Activated CD4-positive, alpha-beta T cell treated with anti-CD3 and anti-CD28 coated beads, Interleukin-2, amount 50 U/mL, for 1 hour (primary cell): ENCODE measurements at regions not wholly inside any gene's neighbourhood (a gene's known extent, or its start where the extent isn't known, plus 50 kb on each side); places are given as distances from the start of the nearest gene placed in this dataset.

ENCODE experiments used
- DNase-seq: peaks from one replicate; pipeline ENCODE4 v3.0.0-alpha.2; 2020

DNA sequence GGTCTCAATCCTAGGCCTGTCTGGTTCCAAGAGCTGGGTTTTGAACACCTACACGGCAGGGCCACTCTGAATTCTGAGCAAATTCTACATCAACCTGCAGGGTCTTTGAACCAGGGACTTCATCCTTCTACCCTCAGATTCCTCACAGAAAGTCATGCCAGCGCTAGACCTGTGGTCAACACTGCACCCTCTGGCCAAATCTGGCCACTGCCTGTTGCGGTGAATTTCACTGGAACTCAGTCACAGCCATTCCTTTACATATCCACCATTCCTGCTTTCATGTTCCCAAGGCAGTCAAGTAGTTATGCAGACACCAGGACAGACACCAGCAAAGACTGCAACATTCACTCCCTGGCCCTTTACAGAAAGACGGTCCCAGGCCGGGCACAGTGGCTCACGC, 144.6 kb downstream of the C16orf95 start:
- no peak for DNase-seq

DNA sequence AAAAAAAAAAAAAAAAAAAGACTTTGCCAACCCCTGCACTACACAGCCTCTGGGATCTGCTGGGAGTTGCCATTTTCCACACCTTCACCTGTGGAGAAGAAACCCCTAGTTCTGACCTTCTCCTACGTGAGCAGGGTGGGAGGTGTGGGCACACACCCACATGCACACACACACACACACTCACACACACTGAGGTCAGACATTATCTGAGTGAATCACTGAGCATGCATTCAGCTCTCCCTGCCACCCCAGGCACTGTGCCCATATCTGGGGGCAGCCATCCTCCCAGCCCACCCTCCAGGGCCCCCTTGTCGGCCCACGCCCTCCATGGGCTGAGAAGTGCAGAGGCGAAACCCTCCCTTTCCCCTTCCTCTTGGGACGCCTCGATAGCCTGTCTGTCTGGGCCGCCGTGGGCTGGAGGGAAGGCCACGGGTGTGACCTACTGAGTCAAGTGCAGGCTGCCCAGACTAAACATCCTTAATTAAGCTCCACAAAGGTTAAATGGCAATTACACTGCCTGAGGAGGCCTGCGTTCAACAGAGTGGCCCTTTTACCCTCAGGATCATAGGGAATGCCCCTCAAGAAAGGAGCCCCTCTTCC, 143.8 kb downstream of the C16orf95 start:
- no peak for DNase-seq

DNA sequence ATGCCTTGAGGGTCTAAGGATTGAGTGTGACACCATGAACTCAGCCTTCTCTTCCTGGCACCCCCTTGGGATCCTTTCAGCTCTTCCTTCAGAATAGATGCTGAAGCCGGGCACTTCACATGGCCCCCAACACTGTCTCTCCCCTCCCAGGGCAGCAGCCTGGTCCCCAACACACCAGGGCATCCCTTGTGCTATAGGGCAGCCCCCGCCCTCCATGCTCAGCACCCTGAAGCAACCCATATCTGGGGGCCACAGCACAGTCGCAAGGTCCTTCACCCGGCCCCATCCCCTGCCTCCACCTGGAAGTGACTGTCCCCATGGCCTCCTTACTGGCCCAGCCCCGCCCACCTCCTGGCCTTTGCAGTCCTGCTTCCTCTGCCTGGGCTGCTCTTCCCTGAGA, 143.1 kb downstream of the C16orf95 start:
- DNase-seq: no peak

DNA sequence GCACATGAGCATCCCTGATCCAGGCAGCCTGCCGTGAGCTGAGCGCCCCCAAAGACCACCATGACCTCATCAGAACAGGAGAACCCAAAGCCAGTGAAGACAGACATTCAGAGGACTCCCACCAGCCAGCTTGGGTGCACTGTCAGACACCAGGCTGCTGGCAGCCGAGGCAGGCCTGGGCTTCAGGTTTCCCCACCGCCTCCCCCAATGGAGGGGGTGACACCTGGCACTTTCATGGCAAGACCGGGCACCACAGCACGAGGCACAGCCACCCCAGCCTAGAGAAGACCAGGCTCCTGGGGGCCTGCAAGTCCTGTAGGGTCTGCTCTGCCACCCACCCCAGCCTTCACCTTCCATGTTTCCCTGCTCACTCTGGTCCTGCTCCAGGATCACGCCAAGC, 140.5 kb downstream of the C16orf95 start:
- no peak for DNase-seq

DNA sequence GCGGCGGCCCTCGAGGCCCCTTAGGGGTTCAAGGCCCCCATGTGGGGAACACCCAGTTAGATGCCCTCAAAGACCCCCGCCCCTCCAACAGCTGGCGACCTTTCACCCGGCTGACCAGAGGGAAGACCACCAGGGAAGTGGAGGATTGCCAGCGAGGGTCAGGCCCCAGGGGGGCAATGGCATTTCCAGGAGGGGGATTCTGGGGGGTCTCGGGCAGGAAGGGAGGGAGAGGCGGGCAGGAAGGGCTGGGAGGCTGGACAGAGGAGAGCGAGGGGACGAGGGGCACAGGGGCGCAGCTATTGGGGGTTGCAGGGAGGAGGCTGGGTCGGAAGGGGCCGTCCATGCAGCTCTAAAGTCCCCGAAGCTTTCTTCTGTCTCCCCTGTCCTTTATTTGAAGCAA, 139.5 kb downstream of the C16orf95 start:
- no peak for DNase-seq

DNA sequence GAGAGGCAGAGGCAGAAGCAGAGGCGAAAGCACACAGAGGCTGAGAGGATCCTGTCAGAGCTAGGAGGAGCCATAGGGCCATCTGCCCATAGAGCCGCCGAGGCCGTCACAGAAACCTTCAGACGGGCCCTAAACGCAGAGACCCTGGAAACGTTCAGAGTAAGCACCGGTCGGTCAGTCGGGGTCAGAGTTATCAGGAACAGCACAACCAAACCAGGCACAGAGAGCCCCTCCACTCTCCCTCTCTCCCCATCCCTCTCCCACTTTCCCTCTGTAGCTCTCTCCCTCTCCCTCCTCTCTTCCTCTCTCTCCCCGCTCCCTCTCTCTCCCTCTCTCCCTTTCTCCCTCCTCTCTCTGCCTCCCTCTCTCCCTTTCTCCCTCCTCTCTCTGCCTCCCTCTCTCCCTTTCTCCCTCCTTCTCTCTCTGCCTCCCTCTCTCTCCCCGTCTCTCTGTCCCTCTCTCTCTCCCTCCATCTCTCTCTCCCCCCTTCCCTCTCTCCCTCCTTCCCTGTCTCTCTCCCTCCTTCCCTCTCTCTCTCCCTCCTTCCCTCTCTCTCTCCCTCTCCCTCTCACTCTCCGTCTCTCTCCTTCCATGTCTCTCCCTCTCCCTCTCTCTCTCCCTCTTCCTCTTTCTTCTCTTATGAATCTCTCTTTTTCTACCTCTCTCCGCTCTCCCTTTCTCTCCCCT, 138.9 kb downstream of the C16orf95 start:
- DNase-seq: no peak

DNA sequence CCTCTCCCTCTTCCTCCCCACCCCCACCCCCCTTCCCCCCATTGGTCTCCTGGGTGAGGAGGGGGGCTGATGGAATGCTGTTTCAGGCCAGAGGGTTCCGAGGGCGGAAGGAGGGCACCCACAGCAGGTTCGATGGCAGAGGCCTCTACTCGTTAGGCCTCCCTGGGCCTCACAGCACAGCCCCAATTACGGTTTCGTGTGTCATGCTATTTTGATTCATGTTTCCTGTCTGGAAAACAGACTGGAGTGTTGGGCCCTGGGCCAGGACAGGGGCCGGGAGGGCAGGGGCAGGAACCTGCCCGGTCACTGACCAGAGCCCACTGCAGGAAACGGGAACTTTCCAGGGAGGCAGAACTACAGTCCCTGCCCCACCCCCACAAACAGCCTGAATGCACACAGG, 138.2 kb downstream of the C16orf95 start:
- DNase-seq: no peak

DNA sequence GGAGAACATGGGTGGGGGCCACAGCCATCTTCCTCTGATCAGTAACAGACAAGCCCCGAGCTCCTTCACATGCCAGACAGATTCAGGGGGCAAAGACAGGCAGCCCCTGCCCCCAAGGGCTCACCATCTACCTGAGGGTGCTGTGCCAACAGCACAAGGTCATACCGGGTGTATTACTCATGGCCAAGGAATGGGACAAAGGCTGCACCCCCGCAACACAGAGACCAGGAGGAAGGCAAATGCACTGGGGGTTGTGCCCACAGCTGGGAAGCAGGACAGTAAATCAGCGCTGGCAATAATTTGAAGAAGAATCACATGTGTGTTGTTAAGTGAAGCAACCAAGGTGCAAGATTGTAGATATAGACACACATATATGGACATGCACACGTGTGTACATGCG, 137.1 kb downstream of the C16orf95 start:
- DNase-seq: no peak

DNA sequence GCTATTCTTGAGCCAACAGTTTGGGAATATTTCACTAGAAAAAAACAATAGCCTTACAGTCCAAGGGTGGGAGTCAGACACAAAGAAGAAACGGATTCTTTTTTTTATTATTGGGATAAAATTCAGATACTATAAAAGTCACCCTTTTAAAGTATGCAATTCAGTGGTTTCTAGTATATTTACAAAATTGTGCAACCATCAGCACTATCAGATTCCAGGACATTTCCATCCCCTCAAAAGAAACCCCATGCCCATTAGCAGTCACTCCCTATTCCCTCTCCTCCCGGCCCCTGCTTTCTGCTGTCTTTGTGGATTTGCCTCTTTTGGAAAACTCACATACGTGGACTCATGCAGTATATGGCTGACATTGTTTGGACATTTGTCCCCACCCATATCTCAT, 134.4 kb downstream of the C16orf95 start:
- no peak for DNase-seq

DNA sequence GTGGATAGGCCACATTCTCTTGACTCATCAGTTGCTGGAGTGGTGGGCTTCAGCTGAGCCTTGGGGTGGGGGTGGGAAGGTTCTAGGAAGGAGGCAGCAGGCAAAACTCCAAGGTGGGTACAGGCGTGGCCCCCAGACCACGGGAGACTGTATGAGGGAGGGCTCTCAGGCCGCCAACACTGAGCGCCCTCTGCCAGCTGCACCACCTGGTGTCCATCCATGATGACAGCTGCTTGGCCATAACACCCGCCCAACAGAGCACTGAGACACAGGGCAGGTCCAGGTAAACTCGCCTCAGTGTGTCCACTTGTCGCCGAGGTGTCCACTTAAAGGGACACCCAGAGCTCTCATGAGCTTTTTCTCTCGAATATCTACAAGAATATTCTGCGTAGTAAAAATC, 133.5 kb downstream of the C16orf95 start:
- DNase-seq: no peak

DNA sequence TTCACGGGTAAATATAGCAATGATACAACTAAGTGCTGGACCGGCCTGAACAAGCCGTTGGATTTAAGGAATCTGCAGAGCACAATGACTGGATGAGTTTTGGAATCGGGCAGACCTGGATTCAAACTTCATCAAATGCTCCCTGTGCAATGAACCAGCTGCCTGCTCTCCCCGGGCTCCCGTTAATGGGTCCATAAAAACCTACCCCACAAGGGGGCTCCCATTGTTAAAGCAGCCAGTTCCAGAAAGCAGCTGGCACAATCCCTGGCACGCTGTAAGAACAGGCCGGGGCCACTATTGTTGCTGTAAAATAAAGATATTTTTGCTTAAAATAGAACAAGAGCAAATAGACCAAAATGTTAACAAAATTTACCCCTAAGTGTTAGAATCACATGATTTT, 131.9 kb downstream of the C16orf95 start:
- no peak for DNase-seq

DNA sequence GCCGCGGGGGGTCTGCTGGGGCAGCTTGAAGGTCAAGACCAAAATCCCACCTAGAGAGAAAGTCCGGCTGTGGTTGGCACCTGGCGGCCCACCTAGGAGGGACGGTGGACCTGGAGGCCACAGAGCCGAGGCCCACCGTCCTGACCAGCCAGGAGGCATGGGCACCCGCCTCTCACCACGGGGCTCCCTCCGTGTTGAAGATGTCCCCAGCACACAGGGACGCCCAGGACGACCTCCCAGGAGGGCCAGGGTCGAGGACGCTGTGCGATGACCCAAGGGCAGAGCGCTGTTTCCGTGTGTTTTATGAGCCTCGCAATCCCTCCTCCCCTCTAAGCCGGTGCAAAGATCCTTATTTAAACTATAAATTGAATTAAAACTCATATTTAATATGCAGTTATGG, 131.2 kb downstream of the C16orf95 start:
- DNase-seq: no peak

DNA sequence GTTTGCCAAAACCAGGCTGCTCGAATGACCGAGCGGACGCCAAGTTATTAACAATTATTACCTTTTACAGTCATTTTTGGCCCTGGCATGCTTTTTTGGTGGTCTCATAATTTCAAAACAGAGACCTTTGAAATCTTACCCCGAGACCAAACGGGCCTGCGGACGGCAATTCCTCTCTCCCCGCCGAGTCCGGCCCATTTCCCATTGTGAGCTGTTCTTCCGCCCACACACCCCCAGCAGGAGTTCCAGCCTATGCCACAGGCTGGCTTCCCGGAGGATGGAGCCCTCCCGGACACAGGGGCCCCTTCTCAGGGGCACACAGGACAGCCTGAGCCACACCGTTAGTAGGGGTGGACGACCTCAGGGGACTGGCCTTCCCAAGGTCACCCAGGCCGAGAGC, 130.7 kb downstream of the C16orf95 start:
- no peak for DNase-seq

DNA sequence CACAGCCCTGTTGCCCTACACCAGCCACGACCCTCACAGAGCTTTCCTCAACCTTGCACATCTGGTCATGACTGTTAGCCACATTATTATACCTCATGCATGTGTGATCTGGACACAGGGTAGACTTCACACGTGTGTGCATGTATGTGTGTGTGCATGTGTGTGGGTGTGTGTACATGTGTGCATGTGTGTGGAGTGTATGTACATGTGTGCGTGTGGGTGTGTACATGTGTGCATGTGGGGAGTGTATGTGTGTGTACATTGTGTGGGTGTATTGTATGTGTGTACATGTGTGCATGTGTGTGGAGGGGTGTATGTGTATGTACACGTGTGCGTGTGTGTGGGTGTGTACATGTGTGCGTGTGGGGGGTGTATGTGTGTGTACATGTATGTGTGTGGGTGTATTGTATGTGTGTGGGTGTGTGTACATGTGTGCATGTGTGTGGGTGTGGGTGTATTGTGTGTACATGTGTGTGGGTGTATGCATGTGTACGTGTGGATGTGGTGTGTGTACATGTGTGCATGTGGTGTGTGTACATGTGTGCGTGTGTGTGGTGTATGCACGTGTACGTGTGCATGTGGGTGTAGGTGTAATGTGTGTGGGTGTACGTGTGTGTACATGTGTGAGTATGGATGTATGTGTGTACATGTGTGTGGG, 130.2 kb downstream of the C16orf95 start:
- DNase-seq: no peak

DNA sequence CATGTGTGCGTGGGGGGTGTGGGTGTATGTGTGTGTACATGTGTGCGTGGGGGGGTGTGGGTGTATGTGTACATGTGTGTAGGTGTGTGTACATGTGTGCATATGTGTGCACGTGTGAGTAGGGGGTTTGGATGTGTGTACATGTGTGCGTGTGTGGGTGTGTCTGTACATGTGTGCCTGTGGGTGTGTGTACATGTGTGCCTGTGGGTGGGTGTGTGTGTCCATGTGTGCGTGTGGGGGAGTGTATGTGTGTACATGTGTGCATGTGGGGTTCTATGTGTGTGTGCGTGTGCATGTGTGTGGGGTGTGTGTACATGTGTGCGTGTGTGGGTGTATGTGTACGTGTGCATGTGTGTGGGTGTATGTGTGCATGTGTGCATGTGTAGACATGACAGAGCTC, 129.1 kb downstream of the C16orf95 start:
- DNase-seq: no peak

DNA sequence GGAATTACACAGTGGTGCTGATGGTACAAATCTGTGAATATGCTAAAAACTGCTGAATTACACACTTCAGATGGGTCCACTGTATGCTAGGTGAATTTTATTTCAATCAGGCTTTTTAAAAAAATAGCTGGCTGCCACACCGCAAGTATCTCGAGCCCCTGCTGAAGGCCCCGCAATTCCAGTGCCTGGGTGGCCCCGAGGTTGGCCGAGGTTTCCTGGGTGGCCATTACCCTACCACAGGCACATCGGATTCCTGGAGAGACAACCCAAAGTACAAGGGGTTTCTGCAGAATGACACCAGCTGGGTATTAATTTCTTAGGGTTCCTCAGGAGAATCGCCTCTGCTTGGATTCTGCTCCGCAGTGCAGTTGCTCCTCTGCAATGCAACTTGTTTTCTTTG, 127.8 kb downstream of the C16orf95 start:
- DNase-seq: no peak

DNA sequence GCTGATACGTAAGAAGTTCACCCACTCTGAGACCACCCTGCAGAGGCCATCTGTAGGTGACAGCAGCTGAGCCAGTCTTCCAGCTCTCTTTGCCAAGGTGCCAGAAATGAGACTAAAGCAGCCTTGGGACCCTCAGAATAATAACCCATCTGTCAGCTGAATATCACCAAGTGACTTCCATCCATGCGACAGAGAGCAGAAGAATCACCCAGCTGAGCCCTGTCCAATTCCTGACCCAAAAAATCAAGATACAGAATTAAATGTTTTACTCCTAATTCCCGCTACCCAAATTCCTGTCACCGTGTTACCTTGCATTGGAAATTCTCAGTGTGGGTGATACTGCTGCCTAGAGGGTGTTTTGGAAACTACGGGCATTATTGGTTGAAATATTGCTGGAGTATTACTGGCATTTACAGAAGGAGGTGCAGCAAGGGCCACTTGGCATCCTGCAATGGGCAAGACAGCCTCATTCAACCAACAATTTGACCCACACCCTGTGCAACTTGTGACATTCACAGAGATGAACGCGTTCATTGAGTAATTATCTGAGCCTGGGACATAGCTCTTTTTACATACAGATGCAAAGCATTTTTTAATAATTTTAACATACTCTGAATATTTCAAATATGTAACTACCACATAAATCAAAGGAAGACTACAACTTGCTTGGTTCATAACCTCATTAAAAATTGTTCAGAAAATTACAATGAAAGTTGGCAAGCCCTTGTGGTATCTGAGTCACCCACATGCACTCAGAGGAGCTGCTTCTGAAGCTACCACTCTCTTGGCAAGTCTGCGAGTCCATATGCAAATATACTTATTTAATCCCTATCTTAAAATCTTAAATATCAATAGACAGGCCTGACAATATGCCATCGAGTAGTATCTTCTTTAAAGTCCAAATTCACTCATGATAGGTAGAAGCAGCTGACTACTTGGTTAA, 126.6 kb downstream of the C16orf95 start:
- no peak for DNase-seq

DNA sequence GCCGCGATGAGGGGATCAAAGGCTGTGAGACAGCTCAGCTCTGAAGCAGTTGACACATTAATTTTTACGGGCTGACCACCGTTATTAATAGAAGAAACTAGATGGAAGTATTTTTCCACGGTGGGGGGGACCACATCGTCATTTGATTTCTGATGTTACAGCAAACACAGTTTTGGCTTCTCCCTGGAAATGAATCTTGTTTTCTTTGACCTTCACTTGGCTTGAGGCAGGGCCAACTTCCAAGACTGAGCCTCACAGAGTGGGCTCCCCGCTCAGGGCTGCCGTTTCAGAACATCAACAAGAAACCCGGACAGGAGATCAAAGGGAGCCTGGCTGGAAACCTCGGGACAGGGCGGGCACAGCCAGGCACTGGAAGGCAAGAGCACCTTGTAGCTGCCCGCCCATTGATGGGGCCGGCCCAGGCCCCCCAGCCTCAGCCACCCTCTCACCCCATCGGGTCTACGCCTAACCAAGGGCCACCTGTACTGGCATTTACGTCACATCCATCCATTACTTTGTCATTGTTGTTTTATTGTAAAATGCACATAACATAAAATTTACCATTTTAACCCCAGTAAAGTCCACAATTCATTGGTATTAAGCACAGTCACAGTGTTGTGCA, 124.6 kb downstream of the C16orf95 start:
- DNase-seq: no peak

DNA sequence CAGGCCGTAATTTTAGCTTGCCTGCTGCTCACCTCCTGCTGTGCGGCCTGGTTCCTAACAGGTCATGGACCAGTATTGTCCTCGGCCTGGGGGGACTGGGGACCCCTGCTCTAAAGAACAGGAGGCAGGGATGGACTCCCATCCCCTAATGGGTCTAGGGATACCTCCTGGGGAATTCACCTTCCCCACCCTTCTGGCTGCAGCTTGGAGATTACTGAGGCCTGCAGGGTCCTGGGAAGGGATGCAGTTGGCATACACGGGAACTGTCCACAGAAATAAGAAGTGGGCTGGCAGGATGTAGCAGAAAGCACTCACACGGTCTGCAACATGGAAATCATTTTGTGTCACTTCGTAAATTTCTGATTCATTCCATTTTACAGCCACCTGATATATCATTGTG, 123.0 kb downstream of the C16orf95 start:
- DNase-seq: no peak

DNA sequence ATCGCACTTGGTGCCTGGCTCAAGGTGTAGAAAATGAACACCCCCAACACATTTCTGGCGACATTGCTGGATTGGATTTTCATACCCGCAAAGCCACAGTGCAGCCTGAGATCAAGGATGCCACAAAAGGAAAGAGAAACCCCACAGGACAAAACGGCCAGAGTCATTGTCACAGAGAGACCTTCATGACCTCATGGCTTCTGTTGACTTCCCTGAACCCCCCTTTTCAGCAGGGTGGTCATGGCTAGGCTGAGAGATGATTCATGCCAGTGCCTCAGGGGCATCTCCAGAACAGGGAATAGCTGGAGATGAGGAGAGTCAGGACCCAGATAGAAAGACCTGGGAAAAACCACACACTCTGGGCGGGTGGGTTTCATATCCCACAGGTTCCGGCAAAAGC, 122.0 kb downstream of the C16orf95 start:
- DNase-seq: no peak

DNA sequence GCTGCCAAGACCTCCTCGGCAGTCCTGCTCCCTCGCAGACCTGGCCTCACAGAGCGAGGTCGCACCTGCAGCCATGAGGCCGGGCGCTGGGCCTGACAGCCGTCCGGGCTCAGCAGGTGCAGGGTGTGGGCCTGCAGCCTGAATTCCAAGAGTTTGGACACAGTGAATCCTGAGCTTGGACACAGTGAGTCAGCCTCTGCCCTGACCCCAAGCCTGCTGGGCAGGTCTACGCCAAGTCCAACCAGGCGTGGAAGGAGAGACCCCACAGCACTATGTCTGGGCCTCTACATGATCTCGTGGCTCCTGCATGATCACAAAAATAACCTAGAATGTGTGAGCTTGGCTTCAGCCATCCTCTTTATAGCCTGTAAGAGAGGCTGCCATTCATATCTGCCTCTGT, 121.0 kb downstream of the C16orf95 start:
- no peak for DNase-seq

DNA sequence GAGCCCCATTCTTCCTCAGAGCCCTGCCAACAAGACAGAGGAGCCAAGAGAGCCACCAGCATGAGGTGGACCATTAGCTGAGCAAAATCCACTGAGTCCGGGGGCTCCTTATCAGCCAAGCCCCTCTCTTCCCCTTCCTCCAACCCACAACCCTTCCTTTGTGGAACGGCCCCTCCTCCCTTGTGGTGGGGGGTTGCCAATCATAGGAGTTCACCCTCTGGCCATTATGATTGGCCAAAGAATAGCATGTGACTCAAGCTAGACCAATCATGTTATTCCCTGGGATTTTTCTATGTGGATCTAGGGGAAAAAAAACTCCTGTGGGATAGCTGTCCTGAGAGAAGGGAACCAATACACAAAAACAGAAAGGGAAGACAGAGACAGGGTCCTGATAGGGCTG, 120.5 kb downstream of the C16orf95 start:
- DNase-seq: no peak

DNA sequence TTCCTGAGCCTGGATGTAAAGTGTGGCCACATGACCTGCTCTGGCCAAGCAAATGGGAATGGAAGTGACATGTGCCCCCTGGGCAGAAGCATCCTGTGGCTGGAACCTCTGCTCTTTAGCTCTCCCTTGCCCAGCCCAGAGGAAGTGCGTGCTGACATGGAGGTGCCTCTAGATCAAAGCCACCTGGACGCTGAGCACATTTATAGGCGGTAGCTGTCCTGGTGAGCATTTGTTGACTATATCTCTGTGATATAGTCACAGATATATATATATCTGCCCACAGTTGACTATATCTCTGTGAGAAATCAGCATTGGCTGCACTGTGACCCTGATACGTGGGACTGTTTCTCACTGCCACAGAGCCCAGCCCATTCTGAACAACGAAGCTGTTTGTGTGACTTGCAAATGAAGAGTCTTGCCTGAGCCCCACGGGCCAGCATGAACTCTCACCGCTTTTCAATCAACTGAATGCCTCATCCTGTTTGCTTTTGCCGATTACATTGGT, 118.8 kb downstream of the C16orf95 start:
- DNase-seq: no peak
